ENCODE measurements at regions not wholly inside any gene's neighbourhood (a gene's known extent, or its start where the extent isn't known, plus 50 kb on each side); places are given as distances from the start of the nearest gene placed in this dataset. TPM values are rescaled to one million over a fixed set of nuclear protein-coding genes. Genes with fewer than 3 reads are reported as not detected.

DNA sequence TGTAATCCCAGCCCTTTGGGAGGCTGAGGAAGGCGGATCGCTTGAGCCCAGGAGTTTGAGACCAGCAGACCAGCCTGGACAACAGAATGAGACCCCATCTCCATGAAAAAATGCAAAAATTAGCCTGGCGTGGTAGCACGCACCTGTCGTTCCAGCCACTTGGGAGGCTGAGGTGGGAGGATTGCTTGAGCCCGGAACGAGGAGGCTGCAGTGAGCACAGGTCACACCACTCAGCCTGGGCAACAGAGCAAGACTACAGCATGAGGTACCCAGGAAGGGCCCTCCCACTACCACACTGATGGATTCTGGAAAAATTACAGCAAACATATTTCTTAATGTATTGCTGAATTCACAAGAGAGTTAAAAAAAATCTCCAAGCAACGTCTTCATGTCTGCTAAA, 56.3 kb upstream of the HPCAL1 start:
- no peaks in the 10 kb centered on the region for H3K27me3 ChIP-seq
- H3K27ac ChIP-seq: no peak overlapping the region
- TF ChIP-seq, protein P1, sequence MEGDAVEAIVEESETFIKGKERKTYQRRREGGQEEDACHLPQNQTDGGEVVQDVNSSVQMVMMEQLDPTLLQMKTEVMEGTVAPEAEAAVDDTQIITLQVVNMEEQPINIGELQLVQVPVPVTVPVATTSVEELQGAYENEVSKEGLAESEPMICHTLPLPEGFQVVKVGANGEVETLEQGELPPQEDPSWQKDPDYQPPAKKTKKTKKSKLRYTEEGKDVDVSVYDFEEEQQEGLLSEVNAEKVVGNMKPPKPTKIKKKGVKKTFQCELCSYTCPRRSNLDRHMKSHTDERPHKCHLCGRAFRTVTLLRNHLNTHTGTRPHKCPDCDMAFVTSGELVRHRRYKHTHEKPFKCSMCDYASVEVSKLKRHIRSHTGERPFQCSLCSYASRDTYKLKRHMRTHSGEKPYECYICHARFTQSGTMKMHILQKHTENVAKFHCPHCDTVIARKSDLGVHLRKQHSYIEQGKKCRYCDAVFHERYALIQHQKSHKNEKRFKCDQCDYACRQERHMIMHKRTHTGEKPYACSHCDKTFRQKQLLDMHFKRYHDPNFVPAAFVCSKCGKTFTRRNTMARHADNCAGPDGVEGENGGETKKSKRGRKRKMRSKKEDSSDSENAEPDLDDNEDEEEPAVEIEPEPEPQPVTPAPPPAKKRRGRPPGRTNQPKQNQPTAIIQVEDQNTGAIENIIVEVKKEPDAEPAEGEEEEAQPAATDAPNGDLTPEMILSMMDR (IDR thresholded peaks at IDR 0.05): no peak
- DNase-seq: no peak
- intact Hi-C loops (cut with DNase I): no loop called here
- H3K4me3 ChIP-seq: no peak overlapping the region
- H3K9ac ChIP-seq (ENCODE audit: low read depth in 2 of 2, low read length in 2 of 2): no peak overlapping the region
- H3K36me3 ChIP-seq: no peaks in the 10 kb centered on the region
- no peaks in the 10 kb centered on the region for H3K4me1 ChIP-seq
- no peaks in the 10 kb centered on the region for H3K9me3 ChIP-seq

GRCh38 chr2:10246831-10247230, 55.9 kb upstream of the HPCAL1 start:
- Histone ChIP-seq H3K36me3 (no peaks in the 10 kb centered on the region), H3K4me1 (no peaks in the 10 kb centered on the region)
- intact Hi-C loops (cut with DNase I): no loop called here

GRCh38 chr2:10249798-10250197, 52.9 kb upstream of the HPCAL1 start:
- Histone ChIP-seq H3K9me3 (no peaks in the 10 kb centered on the region), H3K27me3 (no peaks in the 10 kb centered on the region), H3K9ac (ENCODE audit: low read depth in 2 of 2, low read length in 2 of 2) (no peak overlapping the region), H3K4me3 (no peak overlapping the region), H3K4me1 (no peaks in the 10 kb centered on the region), H3K27ac (no peak overlapping the region), H3K36me3 (no peaks in the 10 kb centered on the region)
- DNase-seq: no peak
- TF ChIP-seq, protein P1 (IDR thresholded peaks at IDR 0.05): no peak
- intact Hi-C loops (cut with DNase I): no loop called here

More at GRCh38 chr2:10246831-10247230, 55.9 kb upstream of the HPCAL1 start:
- Histone ChIP-seq H3K27me3 (no peaks in the 10 kb centered on the region), H3K4me3 (no peak overlapping the region), H3K27ac (no peak overlapping the region), H3K9me3 (no peaks in the 10 kb centered on the region), H3K9ac (ENCODE audit: low read depth in 2 of 2, low read length in 2 of 2) (no peak overlapping the region)
- DNase-seq: no peak
- TF ChIP-seq, protein P1 (IDR thresholded peaks at IDR 0.05): no peak

GRCh38 chr2:10252224-10252623, 50.5 kb upstream of the HPCAL1 start:
- intact Hi-C loops (cut with DNase I): no loop called here
- Histone ChIP-seq H3K27ac (no peak overlapping the region), H3K9ac (ENCODE audit: low read depth in 2 of 2, low read length in 2 of 2) (no peak overlapping the region), H3K4me1 (no peaks in the 10 kb centered on the region), H3K27me3 (no peaks in the 10 kb centered on the region), H3K36me3 (no peaks in the 10 kb centered on the region), H3K9me3 (no peaks in the 10 kb centered on the region), H3K4me3 (no peak overlapping the region)
- DNase-seq: no peak
- TF ChIP-seq, protein P1 (IDR thresholded peaks at IDR 0.05): no peak

GRCh38 chr2:10252661-10253060, 50.0 kb upstream of the HPCAL1 start:
- Histone ChIP-seq H3K27me3 (no peaks in the 10 kb centered on the region), H3K9me3 (no peaks in the 10 kb centered on the region), H3K27ac (no peak overlapping the region), H3K36me3 (no peaks in the 10 kb centered on the region), H3K4me1 (no peaks in the 10 kb centered on the region), H3K4me3 (no peak overlapping the region), H3K9ac (ENCODE audit: low read depth in 2 of 2, low read length in 2 of 2) (no peak overlapping the region)
- DNase-seq: no peak
- TF ChIP-seq, protein P1 (IDR thresholded peaks at IDR 0.05): no peak
- intact Hi-C loops (cut with DNase I): no loop called here

Small RNA genes lying in the stretch of these regions (microRNA-seq; reads per million reads assigned to microRNA genes)
- gene MIR4261: not detected

Data from colonic mucosa (tissue), 4 donors.